ENCODE measurements at regions not wholly inside any gene's neighbourhood (a gene's known extent, or its start where the extent isn't known, plus 50 kb on each side); places are given as distances from the start of the nearest gene placed in this dataset.

DNA sequence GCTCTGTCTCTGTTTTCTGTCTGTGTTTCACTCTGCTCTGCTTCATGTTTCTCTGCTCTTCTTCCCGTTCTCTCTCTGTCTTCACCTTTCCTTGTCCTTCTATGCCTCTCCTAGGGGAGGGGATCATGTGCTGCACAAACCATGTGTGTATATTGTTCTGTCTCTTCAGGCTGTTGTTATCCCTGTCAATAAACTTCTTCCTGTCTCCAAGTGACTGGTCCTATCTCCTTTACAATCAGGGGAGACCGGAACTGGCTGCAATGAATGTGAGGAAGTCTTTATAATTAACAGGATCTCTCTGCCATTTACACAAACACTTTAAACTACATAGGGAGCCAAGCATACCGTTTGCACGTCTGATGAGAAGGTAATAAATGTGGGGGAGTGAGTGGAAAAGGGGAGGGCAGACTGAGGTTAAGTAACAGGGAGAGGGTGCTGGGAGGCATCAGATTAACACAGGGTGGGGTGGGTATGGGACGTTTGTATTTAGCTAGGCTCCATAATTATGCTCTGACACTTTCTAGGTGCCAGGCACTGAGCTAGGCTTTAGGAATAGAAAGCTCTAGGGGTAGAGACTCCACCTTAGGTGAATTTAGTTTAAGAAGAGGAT lies 626.1 kb downstream of the DHX35 start:
- Histone ChIP-seq H3K36me3 (ENCODE audit: control insufficient read depth, insufficient read depth, low read length, severe bottlenecking) (no peaks in the 10 kb centered on the region), H3K27me3 (replicated peaks; ENCODE audit: control insufficient read depth, insufficient read depth, low read length) (peaks cover 15% of the 10 kb centered on the region), H3K4me3 (ENCODE audit: low read length) (no peak overlapping the region), H3K9ac (ENCODE audit: low read length) (no peak overlapping the region), H3K9me3 (ENCODE audit: control insufficient read depth, low read length) (no peaks in the 10 kb centered on the region), H3K4me1 (ENCODE audit: control insufficient read depth, insufficient read depth, low read length) (no peaks in the 10 kb centered on the region)
- DNase-seq (ENCODE audit: low read depth) = no peak

DNA sequence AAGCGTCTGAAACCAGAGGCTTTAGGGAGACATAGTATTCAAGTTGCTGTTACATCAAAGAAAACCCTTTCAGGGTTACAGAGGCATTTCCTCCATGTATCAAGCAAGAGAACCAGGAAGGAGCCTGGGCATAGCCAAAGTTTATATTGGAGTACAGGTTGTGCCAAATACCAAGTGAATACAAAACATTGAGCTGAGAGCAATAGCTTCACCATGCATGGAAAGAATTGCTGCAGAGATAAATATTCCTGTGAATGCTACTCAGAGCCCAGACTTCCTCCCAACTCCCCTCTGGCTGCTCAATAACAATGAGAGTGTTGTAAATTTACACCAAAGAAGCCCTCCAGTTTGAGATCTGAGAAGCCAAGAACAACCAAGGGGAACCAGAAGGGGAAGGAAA lies 618.9 kb downstream of the DHX35 start:
- no peaks in the 10 kb centered on the region for H3K4me1 ChIP-seq (ENCODE audit: control insufficient read depth, insufficient read depth, low read length)
- DNase-seq (ENCODE audit: low read depth) = no peak
- H3K9ac ChIP-seq (ENCODE audit: low read length) = no peak overlapping the region
- peaks cover 5% of the 10 kb centered on the region for H3K9me3 ChIP-seq (ENCODE audit: control insufficient read depth, low read length)
- H3K4me3 ChIP-seq (ENCODE audit: low read length) = no peak overlapping the region
- H3K27me3 ChIP-seq (replicated peaks; ENCODE audit: control insufficient read depth, insufficient read depth, low read length) = no peaks in the 10 kb centered on the region
- no peaks in the 10 kb centered on the region for H3K36me3 ChIP-seq (ENCODE audit: control insufficient read depth, insufficient read depth, low read length, severe bottlenecking)

DNA sequence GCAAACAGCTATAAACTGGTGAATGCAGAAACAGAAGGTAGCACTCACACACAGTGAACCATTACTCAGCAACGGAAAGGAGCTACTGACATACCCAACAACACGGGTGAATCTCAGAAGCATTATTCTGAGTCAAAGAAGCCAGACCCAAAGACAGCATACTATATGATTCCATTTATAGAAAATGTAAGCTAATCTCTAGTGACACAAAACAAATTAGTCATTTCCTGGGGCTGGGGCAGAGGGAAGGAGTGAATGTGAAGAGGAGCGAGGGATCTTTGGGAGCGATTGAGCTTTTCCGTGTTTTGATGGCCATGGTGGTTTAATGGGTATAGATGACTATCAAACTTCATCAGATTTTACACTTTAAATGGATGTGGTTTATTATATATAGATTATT lies 614.6 kb downstream of the DHX35 start:
- no peaks in the 10 kb centered on the region for H3K9me3 ChIP-seq (ENCODE audit: control insufficient read depth, low read length)
- H3K9ac ChIP-seq (ENCODE audit: low read length) = no peak overlapping the region
- H3K4me3 ChIP-seq (ENCODE audit: low read length) = no peak overlapping the region
- no peaks in the 10 kb centered on the region for H3K4me1 ChIP-seq (ENCODE audit: control insufficient read depth, insufficient read depth, low read length)
- H3K36me3 ChIP-seq (ENCODE audit: control insufficient read depth, insufficient read depth, low read length, severe bottlenecking) = no peaks in the 10 kb centered on the region
- no peaks in the 10 kb centered on the region for H3K27me3 ChIP-seq (replicated peaks; ENCODE audit: control insufficient read depth, insufficient read depth, low read length)
- DNase-seq (ENCODE audit: low read depth) = no peak

DNA sequence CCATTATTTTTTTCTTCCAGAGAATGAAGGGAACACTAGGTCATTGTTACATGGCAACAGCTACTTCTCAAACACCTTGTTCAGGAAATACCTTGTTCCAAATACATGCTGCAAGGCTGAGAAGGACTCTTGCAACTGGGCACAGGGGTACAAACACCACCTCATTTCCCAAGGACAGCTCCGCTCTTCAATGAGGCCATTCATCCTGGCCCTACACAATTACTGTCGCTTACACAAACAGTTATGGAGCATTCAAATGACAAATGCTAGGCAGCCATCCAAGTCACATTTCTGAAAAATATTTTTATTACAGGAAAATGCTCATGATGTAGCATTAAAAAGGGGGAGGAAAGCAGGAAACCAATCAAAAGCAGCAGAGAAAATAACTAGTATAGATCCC lies 611.9 kb downstream of the DHX35 start:
- Histone ChIP-seq H3K4me1 (ENCODE audit: control insufficient read depth, insufficient read depth, low read length) (no peaks in the 10 kb centered on the region), H3K9me3 (ENCODE audit: control insufficient read depth, low read length) (no peaks in the 10 kb centered on the region), H3K36me3 (ENCODE audit: control insufficient read depth, insufficient read depth, low read length, severe bottlenecking) (no peaks in the 10 kb centered on the region), H3K9ac (ENCODE audit: low read length) (no peak overlapping the region), H3K4me3 (ENCODE audit: low read length) (no peak overlapping the region), H3K27me3 (replicated peaks; ENCODE audit: control insufficient read depth, insufficient read depth, low read length) (no peaks in the 10 kb centered on the region)
- DNase-seq (ENCODE audit: low read depth) = no peak

DNA sequence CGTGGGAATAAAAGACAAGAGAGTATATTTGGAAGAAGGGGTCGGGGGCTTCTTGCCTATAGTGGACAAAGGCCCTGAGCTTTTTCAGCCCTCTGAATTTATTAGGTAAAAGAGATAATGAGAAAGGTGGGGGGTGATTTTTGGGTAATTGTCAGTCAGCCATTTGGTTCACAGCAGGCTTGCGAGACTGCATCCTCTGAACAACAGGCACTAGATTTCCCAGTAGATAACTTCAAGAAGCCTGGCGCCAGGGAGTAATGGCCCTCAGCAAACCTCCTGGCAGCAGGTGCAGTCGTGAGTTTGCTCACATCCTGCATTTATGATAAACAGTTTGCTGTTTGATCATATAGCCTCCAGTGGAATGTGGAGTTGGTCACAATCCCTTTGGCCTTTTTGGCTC lies 609.0 kb downstream of the DHX35 start:
- H3K27me3 ChIP-seq (replicated peaks; ENCODE audit: control insufficient read depth, insufficient read depth, low read length) = no peaks in the 10 kb centered on the region
- no peak for DNase-seq (ENCODE audit: low read depth)

DNA sequence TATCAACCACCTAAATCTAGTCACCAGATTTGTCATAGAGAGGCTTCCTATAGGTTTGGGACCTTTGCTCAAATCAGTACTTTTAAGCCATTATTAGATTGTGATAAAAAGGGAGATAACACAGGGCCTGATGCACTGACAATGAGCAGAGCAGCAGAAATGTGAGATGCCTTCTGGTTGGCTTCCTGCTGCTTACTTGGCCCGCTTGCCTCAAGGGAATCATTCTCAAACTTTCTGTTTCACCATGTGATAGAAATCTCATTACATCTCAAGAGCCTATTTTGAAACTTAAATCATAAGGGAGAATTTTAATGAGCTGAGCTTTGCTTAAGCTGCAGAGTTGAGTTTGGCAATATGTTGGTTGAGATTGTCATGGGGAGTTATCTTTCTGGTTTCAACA lies 606.0 kb downstream of the DHX35 start:
- peaks cover 5% of the 10 kb centered on the region for H3K4me1 ChIP-seq (ENCODE audit: control insufficient read depth, insufficient read depth, low read length)
- H3K4me3 ChIP-seq (ENCODE audit: low read length) = no peak overlapping the region
- no peaks in the 10 kb centered on the region for H3K36me3 ChIP-seq (ENCODE audit: control insufficient read depth, insufficient read depth, low read length, severe bottlenecking)
- no peak for DNase-seq (ENCODE audit: low read depth)
- H3K27me3 ChIP-seq (replicated peaks; ENCODE audit: control insufficient read depth, insufficient read depth, low read length) = no peaks in the 10 kb centered on the region
- H3K9ac ChIP-seq (ENCODE audit: low read length) = no peak overlapping the region
- no peaks in the 10 kb centered on the region for H3K9me3 ChIP-seq (ENCODE audit: control insufficient read depth, low read length)

More for the DNA sequence above, 609.0 kb downstream of the DHX35 start:
- H3K4me1 ChIP-seq (ENCODE audit: control insufficient read depth, insufficient read depth, low read length) = peaks cover 5% of the 10 kb centered on the region
- no peaks in the 10 kb centered on the region for H3K36me3 ChIP-seq (ENCODE audit: control insufficient read depth, insufficient read depth, low read length, severe bottlenecking)
- H3K9me3 ChIP-seq (ENCODE audit: control insufficient read depth, low read length) = no peaks in the 10 kb centered on the region
- H3K9ac ChIP-seq (ENCODE audit: low read length) = no peak overlapping the region
- no peak overlapping the region for H3K4me3 ChIP-seq (ENCODE audit: low read length)

DNA sequence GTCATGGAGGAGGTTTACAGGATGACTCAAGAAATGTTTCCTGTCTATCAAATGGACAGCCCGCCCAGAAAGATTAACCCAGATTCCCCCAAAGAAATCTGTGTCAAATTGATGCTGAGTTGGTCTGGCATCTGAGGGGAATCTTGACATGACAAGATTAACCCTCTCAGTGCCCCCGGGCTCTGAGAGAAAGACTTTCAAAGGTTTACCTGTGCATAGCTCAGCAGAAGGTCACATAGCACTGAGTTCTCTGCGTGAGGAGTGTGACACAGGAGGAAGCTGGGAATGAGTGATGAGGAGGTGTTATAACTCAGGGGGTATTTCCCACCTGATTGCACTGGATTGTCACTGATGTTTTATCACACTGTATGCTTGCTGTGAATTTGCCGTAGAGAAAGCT lies 601.2 kb downstream of the DHX35 start:
- no peaks in the 10 kb centered on the region for H3K4me1 ChIP-seq (ENCODE audit: control insufficient read depth, insufficient read depth, low read length)
- DNase-seq (ENCODE audit: low read depth) = no peak
- no peaks in the 10 kb centered on the region for H3K36me3 ChIP-seq (ENCODE audit: control insufficient read depth, insufficient read depth, low read length, severe bottlenecking)
- no peaks in the 10 kb centered on the region for H3K9me3 ChIP-seq (ENCODE audit: control insufficient read depth, low read length)
- H3K27me3 ChIP-seq (replicated peaks; ENCODE audit: control insufficient read depth, insufficient read depth, low read length) = no peaks in the 10 kb centered on the region
- H3K4me3 ChIP-seq (ENCODE audit: low read length) = no peak overlapping the region
- no peak overlapping the region for H3K9ac ChIP-seq (ENCODE audit: low read length)

DNA sequence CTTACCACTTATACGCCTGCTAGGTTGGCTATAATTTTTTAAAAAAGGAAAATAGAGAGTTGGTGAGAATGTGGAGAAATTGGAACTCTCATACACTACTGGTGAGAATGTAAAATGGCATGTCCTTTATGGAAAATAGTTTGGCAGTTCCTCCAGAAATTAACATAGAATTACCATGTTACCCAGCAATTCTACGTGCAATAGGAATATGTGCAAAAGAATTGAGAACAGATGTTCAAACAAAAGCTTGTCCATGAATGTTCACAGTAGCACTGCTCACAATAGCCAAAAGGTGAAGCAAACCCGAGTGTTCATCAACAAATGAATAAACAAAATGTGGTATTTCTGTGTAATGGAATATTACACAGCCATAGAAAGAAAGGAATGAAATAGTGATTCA lies 592.2 kb downstream of the DHX35 start:
- peaks cover 13% of the 10 kb centered on the region for H3K9me3 ChIP-seq (ENCODE audit: control insufficient read depth, low read length)
- H3K36me3 ChIP-seq (ENCODE audit: control insufficient read depth, insufficient read depth, low read length, severe bottlenecking) = no peaks in the 10 kb centered on the region
- H3K9ac ChIP-seq (ENCODE audit: low read length) = no peak overlapping the region
- no peak for DNase-seq (ENCODE audit: low read depth)
- peaks cover 9% of the 10 kb centered on the region for H3K27me3 ChIP-seq (replicated peaks; ENCODE audit: control insufficient read depth, insufficient read depth, low read length)
- H3K4me1 ChIP-seq (ENCODE audit: control insufficient read depth, insufficient read depth, low read length) = no peaks in the 10 kb centered on the region
- no peak overlapping the region for H3K4me3 ChIP-seq (ENCODE audit: low read length)

DNA sequence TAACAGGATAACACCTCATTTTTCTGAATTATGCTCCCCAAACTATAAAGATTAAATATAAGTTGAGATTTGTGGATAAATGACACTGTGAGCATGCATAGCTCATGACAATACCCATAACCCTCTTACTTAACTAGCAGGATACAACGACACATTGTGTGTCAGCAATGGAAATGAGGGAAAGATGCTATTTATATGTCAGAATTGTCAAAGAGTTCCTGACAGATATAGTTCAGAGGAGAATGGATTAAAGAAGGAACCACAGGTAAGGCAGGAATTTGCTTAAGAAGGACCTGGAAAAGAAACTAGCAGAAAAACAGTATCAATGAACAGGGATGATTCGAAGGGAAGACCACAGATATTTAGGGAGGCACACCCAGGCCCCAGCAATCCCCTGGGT lies 591.0 kb downstream of the DHX35 start:
- H3K9ac ChIP-seq (ENCODE audit: low read length) = no peak overlapping the region
- peaks cover 9% of the 10 kb centered on the region for H3K27me3 ChIP-seq (replicated peaks; ENCODE audit: control insufficient read depth, insufficient read depth, low read length)
- no peaks in the 10 kb centered on the region for H3K4me1 ChIP-seq (ENCODE audit: control insufficient read depth, insufficient read depth, low read length)
- H3K36me3 ChIP-seq (ENCODE audit: control insufficient read depth, insufficient read depth, low read length, severe bottlenecking) = no peaks in the 10 kb centered on the region
- H3K4me3 ChIP-seq (ENCODE audit: low read length) = no peak overlapping the region
- no peak for DNase-seq (ENCODE audit: low read depth)
- H3K9me3 ChIP-seq (ENCODE audit: control insufficient read depth, low read length) = peaks cover 13% of the 10 kb centered on the region

DNA sequence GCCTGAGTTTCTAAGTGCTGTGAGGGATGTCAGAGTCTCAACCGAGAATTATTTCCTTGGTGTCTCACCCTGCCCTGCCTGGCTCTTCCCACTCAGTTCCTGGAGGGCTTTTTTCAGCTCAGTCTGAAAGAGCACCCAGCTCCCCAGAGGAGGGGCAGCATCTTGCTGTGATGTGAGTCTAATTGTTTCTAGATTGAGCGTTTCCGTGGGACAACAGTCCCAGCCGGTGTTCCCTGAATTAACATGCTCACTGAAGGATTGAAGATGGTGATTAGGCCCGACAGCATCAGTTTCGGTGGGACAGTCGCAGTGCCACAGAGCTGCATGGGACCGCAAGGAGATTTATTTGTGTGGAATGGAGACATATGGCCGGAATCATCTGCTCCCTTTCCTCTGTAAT lies 587.6 kb downstream of the DHX35 start:
- H3K9me3 ChIP-seq (ENCODE audit: control insufficient read depth, low read length) = peaks cover 5% of the 10 kb centered on the region
- no peaks in the 10 kb centered on the region for H3K4me1 ChIP-seq (ENCODE audit: control insufficient read depth, insufficient read depth, low read length)
- no peak for DNase-seq (ENCODE audit: low read depth)
- no peak overlapping the region for H3K9ac ChIP-seq (ENCODE audit: low read length)
- peaks cover 9% of the 10 kb centered on the region for H3K27me3 ChIP-seq (replicated peaks; ENCODE audit: control insufficient read depth, insufficient read depth, low read length)
- no peak overlapping the region for H3K4me3 ChIP-seq (ENCODE audit: low read length)
- H3K36me3 ChIP-seq (ENCODE audit: control insufficient read depth, insufficient read depth, low read length, severe bottlenecking) = no peaks in the 10 kb centered on the region

DNA sequence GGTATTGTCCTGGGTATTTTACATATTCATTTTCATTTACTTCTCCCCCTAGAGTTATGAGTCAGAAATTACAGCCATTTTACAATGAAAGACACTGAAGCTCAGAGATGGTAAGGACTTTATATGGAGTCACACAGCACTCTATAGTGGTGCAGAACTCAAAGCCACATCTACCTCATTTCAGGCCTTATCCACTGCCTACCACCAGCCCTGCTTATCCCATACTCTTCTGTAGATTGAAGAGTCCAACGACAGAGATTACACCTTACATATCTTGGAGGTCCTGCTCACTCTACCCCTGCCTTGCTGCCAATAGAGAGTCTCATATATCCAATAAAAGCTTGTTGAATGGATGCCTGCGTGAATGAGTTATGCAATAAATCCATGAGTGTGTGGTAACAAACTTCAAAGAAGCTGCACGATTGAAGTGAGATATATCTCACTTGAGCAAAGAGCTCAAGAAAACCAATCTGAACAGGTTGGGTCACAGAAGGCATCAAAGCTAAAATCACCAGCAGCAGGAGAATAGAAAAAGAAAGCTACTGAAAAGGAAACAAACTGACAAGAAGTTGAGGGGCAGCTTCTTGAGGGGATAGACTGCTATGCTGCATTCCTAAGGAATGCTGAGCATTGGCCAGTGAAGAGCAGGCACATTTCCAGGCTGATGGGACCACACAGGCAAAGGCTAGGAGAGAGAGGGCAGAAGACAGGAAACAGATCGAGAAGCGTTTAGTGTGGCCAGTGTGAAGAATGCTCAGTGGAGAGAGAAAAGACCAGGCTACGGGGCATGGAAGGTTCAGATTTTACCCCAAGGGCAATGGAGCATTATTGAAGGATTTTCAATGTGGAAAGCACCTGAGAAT lies 585.6 kb downstream of the DHX35 start:
- no peaks in the 10 kb centered on the region for H3K36me3 ChIP-seq (ENCODE audit: control insufficient read depth, insufficient read depth, low read length, severe bottlenecking)
- H3K4me3 ChIP-seq (ENCODE audit: low read length) = no peak overlapping the region
- H3K9ac ChIP-seq (ENCODE audit: low read length) = no peak overlapping the region
- no peaks in the 10 kb centered on the region for H3K4me1 ChIP-seq (ENCODE audit: control insufficient read depth, insufficient read depth, low read length)
- peaks cover 5% of the 10 kb centered on the region for H3K9me3 ChIP-seq (ENCODE audit: control insufficient read depth, low read length)
- H3K27me3 ChIP-seq (replicated peaks; ENCODE audit: control insufficient read depth, insufficient read depth, low read length) = peaks cover 9% of the 10 kb centered on the region
- DNase-seq (ENCODE audit: low read depth) = no peak

Data from adipocyte (in vitro differentiated cells).